Activated CD4-positive, alpha-beta T cell treated with anti-CD3 and anti-CD28 coated beads for 48 hours (primary cell): ENCODE measurements at regions not wholly inside any gene's neighbourhood (a gene's known extent, or its start where the extent isn't known, plus 50 kb on each side); places are given as distances from the start of the nearest gene placed in this dataset.
"Not testable (repeated sequence)": the region's sequence is repeated elsewhere in the genome, so short reads cannot be mapped to it uniquely, and the experiment has no call there.

Source experiments
- DNase-seq: peaks from one replicate; pipeline ENCODE4 v3.0.0-alpha.2; 2020

GRCh38 chr12:5328669-5329517 lies 103.0 kb upstream of the NTF3 start:
- no peak for DNase-seq

GRCh38 chr12:5332551-5332950 lies 99.4 kb upstream of the NTF3 start:
- no peak for DNase-seq

GRCh38 chr12:5333096-5333495 lies 98.8 kb upstream of the NTF3 start:
- DNase-seq, result no peak

DNA sequence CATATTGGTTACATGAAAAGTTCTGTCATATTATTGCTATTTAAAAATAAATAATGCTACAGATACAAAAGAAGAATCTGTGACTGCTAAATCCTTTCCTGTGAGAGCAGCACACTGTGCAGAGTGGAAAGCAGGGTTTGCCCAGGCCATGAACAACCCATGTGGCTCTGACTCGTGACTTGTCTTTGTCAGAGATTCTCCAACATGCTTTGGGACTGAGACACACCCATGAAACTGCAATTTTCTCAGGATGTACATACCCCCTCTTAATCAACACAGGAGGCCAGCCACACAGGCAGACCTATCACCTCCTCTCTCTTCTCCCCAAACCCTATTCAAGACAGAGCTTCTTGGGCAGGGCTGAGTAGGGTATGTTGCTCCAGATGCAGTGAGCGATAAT lies 96.8 kb upstream of the NTF3 start:
- DNase-seq, result no peak

- DNase-seq, result not testable (repeated sequence)
Observed at GRCh38 chr12:5341086-5341485, 90.8 kb upstream of the NTF3 start.

DNA sequence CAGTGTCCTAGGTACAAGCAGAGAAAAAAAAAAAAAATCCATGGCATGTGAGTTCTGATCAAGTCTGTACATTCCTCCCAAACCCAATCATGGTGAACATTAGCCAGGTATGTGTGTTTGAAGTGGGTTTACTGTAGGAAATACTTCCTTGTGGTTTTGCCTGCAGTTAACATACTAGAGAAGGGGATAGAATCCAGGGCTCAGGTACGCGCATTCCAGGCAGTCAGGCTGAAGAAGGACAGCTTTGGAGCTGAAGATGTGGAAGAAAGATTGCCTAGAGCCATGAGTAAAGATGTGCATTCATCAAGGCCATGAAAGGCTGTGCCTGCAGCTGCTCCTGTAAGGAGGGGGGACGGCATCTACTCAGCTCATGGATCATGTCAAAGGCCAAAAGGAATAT lies 88.2 kb upstream of the NTF3 start:
- DNase-seq, result no peak

GRCh38 chr12:5344131-5344530 lies 87.8 kb upstream of the NTF3 start:
- no peak for DNase-seq

DNA sequence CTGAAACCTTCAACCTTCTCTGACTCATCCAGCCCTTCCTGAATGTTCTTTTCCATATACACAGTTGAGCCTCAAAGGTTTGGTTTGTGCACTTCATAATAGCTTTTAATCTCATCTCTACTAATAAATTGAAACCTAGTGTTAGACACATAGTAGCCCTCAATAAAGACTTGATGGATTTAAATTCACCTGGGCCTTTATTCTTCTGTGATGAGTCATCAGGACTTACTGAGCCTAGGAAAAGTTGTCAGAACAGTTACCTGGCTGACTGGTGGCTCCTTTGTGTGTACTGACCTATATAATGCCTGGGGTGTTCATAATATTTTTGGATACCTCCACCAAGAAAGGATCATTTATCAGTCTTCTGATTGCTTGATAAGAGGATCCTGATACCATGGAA lies 86.4 kb upstream of the NTF3 start:
- no peak for DNase-seq

DNA sequence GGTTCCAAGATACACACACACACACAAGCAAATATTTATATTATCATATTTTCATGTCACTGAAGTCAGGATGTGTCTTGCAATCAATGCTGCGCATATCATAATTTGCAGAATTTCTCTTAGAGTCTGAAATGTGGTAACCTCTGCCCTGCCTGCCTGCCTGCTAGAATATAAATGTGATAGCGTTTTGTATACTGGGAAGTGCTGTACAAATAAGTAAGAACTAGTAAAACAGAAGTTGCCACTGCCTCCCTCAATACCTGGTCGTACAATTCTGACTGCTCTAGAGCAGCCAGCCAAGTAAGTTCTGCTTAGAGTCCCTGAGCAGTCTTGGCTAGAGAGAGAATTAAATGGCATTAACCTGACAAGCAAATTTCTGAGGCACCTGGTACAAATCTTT lies 83.9 kb upstream of the NTF3 start:
- no peak for DNase-seq

DNA sequence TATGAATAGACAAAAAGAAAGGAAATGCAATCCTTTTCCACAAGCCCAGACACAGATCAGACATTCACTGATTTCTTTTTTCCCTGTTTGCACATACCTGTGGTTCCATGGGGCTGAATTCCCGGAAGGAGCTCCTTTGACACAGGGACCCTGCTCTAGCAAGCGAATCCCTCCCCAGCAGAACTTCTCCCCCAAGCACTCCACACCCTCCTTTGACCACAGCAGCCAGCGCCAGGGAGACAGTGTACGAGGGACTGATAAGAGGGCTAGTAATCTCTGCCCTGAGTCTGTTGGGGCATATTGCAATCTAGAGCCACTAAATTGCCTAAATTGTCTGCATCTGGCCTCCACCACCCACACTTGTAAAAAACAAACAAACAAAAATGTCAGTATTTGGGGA lies 83.4 kb upstream of the NTF3 start:
- no peak for DNase-seq

- no peak for DNase-seq
Observed at GRCh38 chr12:5364036-5364770, 67.7 kb upstream of the NTF3 start.

DNA sequence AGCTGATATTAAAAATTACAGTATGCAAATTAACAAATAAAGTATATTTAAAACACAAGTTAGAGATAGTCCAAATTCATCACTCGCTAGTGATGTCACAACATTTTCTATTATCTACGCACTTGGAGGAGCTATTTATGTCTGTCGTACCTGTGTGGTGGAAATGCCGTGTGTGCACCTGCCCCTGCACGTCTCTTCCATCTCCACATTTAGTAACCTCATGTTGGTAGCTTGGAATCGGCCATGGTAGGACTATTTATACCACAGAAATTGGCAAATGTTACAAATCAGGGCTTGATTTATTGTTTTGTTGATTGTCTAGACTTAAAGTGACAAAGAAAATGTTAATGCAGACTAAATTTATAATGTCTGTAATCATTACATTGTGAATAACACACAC lies 62.6 kb upstream of the NTF3 start:
- no peak for DNase-seq

- DNase-seq, result no peak
Observed at GRCh38 chr12:5371631-5372030, 60.3 kb upstream of the NTF3 start.

- DNase-seq, result no peak
Observed at GRCh38 chr12:5374713-5375112, 57.2 kb upstream of the NTF3 start.

DNA sequence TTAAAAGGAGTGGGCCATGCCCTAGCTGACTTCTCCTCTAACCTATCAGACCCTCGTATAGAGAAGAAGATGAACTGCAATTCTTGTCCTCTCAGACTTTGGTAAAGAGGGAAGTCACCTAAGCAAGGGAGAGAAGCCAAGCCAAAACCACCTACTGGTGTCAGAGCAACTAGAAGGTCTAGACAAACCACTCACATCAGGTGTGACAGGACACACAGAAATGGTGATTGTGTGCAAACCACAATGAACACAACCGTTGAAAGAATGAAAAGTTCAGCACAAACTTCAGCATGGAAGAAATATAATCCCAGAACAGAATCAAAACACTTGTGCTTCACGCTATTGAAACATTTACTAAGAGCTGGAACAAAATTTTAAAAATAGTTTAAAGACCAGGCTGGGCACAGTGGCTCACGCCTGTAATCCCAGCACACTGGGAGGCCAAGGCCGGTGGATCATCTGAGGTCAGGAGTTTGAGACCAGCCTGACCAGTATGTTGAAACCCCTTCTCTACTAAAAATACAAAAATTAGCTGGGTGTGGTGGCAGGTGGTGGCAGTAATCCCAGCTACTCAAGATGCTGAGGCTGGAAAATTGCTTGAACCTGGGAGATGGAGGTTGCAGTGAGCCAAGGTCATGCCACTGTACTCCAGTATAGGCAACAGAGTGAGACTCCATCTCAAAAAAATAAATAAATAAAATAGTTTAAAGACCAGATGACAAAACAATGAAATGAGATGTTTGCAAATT lies 56.2 kb upstream of the NTF3 start:
- no peak for DNase-seq

DNA sequence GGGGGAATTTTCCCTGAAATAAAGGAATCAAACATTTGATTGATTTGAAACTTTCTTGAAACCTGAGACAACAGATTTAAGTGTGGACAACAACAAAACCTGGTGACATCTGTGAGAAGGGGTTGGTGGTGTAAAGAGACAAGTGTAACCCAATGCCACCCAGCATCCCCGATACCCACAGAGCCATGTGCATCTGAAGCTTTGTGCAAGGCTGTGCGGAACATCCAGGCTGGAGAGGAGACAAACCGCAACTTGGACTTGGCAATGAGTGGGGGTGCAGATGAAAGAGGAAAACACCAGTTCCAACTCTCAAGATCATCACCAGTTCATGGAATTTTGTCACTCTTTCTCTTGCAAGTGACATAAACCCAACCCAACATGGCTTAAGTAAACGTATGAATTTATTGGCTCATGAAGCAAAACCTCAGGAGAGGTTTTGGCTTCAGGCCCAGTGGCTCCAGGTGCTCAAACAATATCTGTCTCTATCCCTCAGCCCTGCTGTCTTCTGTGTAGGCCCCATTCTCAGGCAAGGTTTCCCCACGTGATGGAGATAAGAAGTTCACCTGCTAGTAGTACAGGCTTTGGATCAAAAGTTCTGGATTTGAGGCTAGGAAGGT lies 55.2 kb upstream of the NTF3 start:
- DNase-seq, result no peak

- no peak for DNase-seq
Observed at GRCh38 chr12:5377997-5378592, 53.8 kb upstream of the NTF3 start.

GRCh38 chr12:5379749-5380496 lies 52.0 kb upstream of the NTF3 start:
- DNase-seq, result no peak
